Transverse colon (tissue), 4 donors: ENCODE measurements at regions not wholly inside any gene's neighbourhood (a gene's known extent, or its start where the extent isn't known, plus 50 kb on each side); places are given as distances from the start of the nearest gene placed in this dataset.

Experiments used
- DNase-seq: peaks from one replicate; pipeline ENCODE4 v3.0.0-alpha.2; 2019
- H3K27ac ChIP-seq, 4 donors: fragments of 200-600 bp; sonication (generic); 2 replicates each; pipeline ENCODE4 v1.5.1; 2016 to 2018; ENCODE audit warnings: inconsistent platforms in 4 of 4
- H3K27me3 ChIP-seq: fragments of 200-600 bp; sonication (generic); 2 replicates; pipeline ENCODE4 v1.5.1; 2017; ENCODE audit warnings: inconsistent platforms
- H3K36me3 ChIP-seq, 4 donors: fragments of 200-600 bp; sonication (generic); 2 replicates each; pipeline ENCODE4 v1.5.1; 2017 to 2019; ENCODE audit warnings: inconsistent platforms in 4 of 4
- H3K4me1 ChIP-seq, 4 donors: fragments of 200-600 bp; sonication (generic); 2 replicates each; pipeline ENCODE4 v1.5.1; 2017 to 2020; ENCODE audit warnings: inconsistent platforms in 4 of 4
- H3K4me3 ChIP-seq, 4 donors: fragments of 200-600 bp; sonication (generic); 1 replicate in 1 of 4; 2 replicates in 3 of 4; pipeline versions ENCODE4 v1.5.1 to v1.6.1; 2017 to 2019; ENCODE audit warnings: inconsistent platforms in 4 of 4
- H3K9me3 ChIP-seq, 2 donors: fragments of 200-600 bp; sonication (generic); 2 replicates each; pipeline ENCODE4 v1.5.1; 2017 to 2019; ENCODE audit warnings: inconsistent platforms in 2 of 2
- EP300 ChIP-seq: sonication (generic); formaldehyde crosslinking; IDR thresholded peaks from one replicate; pipeline ENCODE4 v1.6.1; 2017; ENCODE audit warnings: antibody characterized with exemption, low read depth
- POLR2A ChIP-seq: fragments of 450-650 bp; IDR thresholded peaks from one replicate; pipeline ENCODE4 v1.6.1; 2016; ENCODE audit warnings: antibody characterized with exemption, mild to moderate bottlenecking, moderate library complexity
- POLR2AphosphoS5 ChIP-seq, 3 donors: sonication (generic); formaldehyde crosslinking; IDR thresholded peaks; one replicate each; pipeline ENCODE4 v1.6.1; 2016; ENCODE audit warnings: antibody characterized with exemption in 3 of 3
- WGBS, 2 donors: methylation state at CpG; one replicate each; pipeline ENCODE4 v1.1.5; 2018; ENCODE audit warnings: low coverage in 1 of 2; 5-methylcytosine and 5-hydroxymethylcytosine counted together
- in situ Hi-C, 4 donors: fragments of 200-750 bp; cut with MboI; loops; one replicate each; pipeline versions ENCODE4 v1.15.0 to v1.15.1; 2017; ENCODE audit warnings: low sequenced_read_pairs in 3 of 4, low pct_ligation_motif_present in 1 of 4, low pct_unique_long_range_greater_than_20kb in 1 of 4
- intact Hi-C: fragments of 100-400 bp; cut with DNase I; formaldehyde crosslinking; loops from one replicate; pipeline ENCODE4 v1.15.1; 2023; ENCODE audit warnings: low total_unique reads
- TF ChIP-seq, protein P1 (sequence below), 5 experiments: fragments of 200-600 bp in 3 of 5; fragments of 450-650 bp in 2 of 5; sonication (generic) in 3 of 5; IDR thresholded peaks; 1 replicate in 2 of 5; 2 replicates in 3 of 5; pipeline ENCODE4 v1.5.1; 2016 to 2017; ENCODE audit warnings: antibody characterized with exemption in 5 of 5, inconsistent platforms in 3 of 5, mild to moderate bottlenecking in 2 of 5, moderate library complexity in 1 of 5

DNA sequence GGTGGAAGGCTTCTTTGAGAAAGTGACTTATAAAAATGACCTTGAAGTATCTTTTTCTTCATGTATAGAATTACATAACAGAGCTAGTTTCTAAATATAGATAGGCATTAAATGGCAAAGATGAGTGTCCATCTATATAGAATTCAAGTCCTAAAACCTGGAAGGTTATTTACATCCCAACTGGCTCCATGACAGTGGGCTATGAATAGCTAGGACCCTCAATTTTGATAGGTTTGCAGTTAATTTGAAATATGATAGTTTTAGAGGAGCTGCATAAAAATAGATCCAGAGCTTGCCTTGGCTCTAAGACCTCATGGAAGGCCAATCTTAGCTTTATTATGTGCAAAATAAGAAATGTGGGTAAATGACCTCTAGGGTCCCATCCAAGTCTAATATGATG is 310.6 kb upstream of the CITED2 start:
- TF ChIP-seq POLR2AphosphoS5 (IDR thresholded peaks at IDR 0.05), result no peak
- no peak for TF ChIP-seq EP300
- no peak for TF ChIP-seq POLR2A
- TF ChIP-seq, protein P1, sequence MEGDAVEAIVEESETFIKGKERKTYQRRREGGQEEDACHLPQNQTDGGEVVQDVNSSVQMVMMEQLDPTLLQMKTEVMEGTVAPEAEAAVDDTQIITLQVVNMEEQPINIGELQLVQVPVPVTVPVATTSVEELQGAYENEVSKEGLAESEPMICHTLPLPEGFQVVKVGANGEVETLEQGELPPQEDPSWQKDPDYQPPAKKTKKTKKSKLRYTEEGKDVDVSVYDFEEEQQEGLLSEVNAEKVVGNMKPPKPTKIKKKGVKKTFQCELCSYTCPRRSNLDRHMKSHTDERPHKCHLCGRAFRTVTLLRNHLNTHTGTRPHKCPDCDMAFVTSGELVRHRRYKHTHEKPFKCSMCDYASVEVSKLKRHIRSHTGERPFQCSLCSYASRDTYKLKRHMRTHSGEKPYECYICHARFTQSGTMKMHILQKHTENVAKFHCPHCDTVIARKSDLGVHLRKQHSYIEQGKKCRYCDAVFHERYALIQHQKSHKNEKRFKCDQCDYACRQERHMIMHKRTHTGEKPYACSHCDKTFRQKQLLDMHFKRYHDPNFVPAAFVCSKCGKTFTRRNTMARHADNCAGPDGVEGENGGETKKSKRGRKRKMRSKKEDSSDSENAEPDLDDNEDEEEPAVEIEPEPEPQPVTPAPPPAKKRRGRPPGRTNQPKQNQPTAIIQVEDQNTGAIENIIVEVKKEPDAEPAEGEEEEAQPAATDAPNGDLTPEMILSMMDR (IDR thresholded peaks at IDR 0.05), result no peak
- H3K36me3 ChIP-seq, result no peaks in the 10 kb centered on the region
- no peaks in the 10 kb centered on the region for H3K9me3 ChIP-seq
- DNase-seq, result no peak
- peaks cover 0 to under 1% (median 0%) of the 10 kb centered on the region in 4 donors for H3K4me1 ChIP-seq
- no peaks in the 10 kb centered on the region for H3K27me3 ChIP-seq
- in situ Hi-C loops, result no loop called here
- intact Hi-C loops, result no loop called here
- no peak overlapping the region for H3K27ac ChIP-seq
- H3K4me3 ChIP-seq, result no peak overlapping the region

DNA sequence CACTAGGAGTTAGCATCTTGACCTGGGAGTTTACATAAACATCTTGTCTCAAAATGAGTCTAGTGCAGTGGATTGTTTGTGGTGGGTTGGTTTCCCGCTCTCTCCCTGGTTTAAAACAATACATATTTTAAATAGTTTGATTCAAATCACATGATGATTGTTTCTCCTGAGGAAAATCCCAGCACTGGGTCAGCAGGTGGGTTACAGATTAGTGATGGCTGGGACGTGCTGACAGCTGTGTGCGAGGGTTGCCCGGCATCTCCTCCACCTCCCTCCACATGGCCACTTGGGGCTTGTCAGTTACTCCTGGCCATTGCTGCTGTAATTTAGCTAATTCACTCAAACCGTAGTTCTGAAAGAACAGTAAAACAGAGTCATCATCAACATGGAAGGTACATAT is 306.4 kb upstream of the CITED2 start:
- in situ Hi-C loops (no loop called here), intact Hi-C loops (no loop called here)
- H3K4me3 ChIP-seq, result no peak overlapping the region
- H3K27me3 ChIP-seq, result no peaks in the 10 kb centered on the region
- DNase-seq, result no peak
- H3K9me3 ChIP-seq, result no peaks in the 10 kb centered on the region
- no peak overlapping the region for H3K27ac ChIP-seq
- H3K4me1 ChIP-seq, result peaks cover 6 to 10% (median 8%) of the 10 kb centered on the region in 4 donors
- H3K36me3 ChIP-seq, result no peaks in the 10 kb centered on the region
- WGBS, 2 donors, result 84 to 85% methylated on average over 4 to 5 of the region's 5 CpGs
- TF ChIP-seq, protein P1 (IDR thresholded peaks at IDR 0.05), result no peak
- TF ChIP-seq POLR2A (no peak), EP300 (no peak), POLR2AphosphoS5 (IDR thresholded peaks at IDR 0.05) (no peak)

DNA sequence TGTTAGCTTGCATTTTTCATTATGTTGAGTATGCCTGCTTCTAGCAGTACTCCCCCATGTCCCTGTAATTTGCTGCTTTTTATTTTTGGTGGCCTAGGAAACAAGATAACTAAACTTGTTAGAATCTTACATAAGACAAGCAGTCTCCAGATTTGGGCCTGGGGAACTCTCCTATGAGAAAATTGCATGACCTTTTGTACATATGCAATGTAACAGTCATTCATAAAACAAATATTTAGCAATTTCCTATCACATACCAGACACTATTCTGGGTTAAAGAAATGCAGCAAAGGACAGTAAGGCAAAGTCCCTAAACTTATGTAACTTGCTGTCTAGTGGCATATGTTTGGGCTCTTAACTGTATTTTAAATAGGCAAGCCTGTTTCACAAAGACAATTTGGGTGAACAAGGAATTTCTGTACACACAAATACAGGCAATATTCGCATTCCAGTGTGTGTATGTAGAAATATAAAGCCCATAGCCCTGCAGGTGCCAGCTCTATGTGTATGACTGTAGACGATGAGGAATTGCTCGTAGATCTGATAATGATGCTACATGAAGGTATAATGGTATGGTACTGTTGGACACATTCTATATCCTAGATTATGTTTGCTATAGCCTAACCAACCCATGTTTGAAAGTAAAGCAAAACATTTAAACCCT is 305.2 kb upstream of the CITED2 start:
- 54% methylated on average over 3 of the region's 3 CpGs for WGBS, 2 donors
- Histone ChIP-seq H3K4me1 (peaks cover 6 to 10% (median 8%) of the 10 kb centered on the region in 4 donors), H3K36me3 (no peaks in the 10 kb centered on the region), H3K9me3 (no peaks in the 10 kb centered on the region), H3K4me3 (no peak overlapping the region), H3K27ac (no peak overlapping the region), H3K27me3 (no peaks in the 10 kb centered on the region)
- in situ Hi-C loops, result no loop called here
- no peak for DNase-seq
- TF ChIP-seq, protein P1 (IDR thresholded peaks at IDR 0.05), result no peak
- no peak for TF ChIP-seq EP300
- TF ChIP-seq POLR2AphosphoS5 (IDR thresholded peaks at IDR 0.05), result no peak
- no peak for TF ChIP-seq POLR2A
- intact Hi-C loops, result no loop called here

- in situ Hi-C loops (no loop called here), intact Hi-C loops (no loop called here)
- no peak overlapping the region for H3K27ac ChIP-seq
- H3K27me3 ChIP-seq, result no peaks in the 10 kb centered on the region
- H3K4me3 ChIP-seq, result no peak overlapping the region
- no peaks in the 10 kb centered on the region for H3K9me3 ChIP-seq
- H3K4me1 ChIP-seq, result peaks cover 6 to 10% (median 8%) of the 10 kb centered on the region in 4 donors
- H3K36me3 ChIP-seq, result no peaks in the 10 kb centered on the region
- TF ChIP-seq, protein P1 (IDR thresholded peaks at IDR 0.05), result no peak
- no peak for TF ChIP-seq EP300
- TF ChIP-seq POLR2AphosphoS5 (IDR thresholded peaks at IDR 0.05), result no peak
- TF ChIP-seq POLR2A, result no peak
- DNase-seq, result no peak
Observed at GRCh38 chr6:139676718-139677117, 302.3 kb upstream of the CITED2 start.
